SK-N-SH treated with all-trans-retinoic acid at 6 μM for 48 hours (cell line): ENCODE measurements at regions not wholly inside any gene's neighbourhood (a gene's known extent, or its start where the extent isn't known, plus 50 kb on each side); places are given as distances from the start of the nearest gene placed in this dataset.

Source experiments
- ARNTL ChIP-seq: fragments of 450-650 bp; formaldehyde crosslinking; IDR thresholded peaks from 2 replicates; pipeline ENCODE4 v1.5.0; 2020; ENCODE audit warnings: low read depth, mild to moderate bottlenecking, moderate library complexity, borderline replicate concordance
- CREB5 ChIP-seq: fragments of 250-450 bp; sonication (Bioruptor Pico); IDR thresholded peaks from 2 replicates; pipeline ENCODE4 v1.5.1; 2020; ENCODE audit warnings: low read depth, mild to moderate bottlenecking, moderate library complexity
- GLIS3 ChIP-seq: fragments of 250-450 bp; sonication (Bioruptor Pico); IDR thresholded peaks from 2 replicates; pipeline ENCODE4 v1.5.0; 2020; ENCODE audit warnings: mild to moderate bottlenecking, moderate library complexity
- ISL1 ChIP-seq: fragments of 250-450 bp; sonication (Bioruptor Pico); IDR thresholded peaks from 2 replicates; pipeline ENCODE4 v2.1.2; 2022; ENCODE audit warnings: mild to moderate bottlenecking, moderate library complexity
- OSR1 ChIP-seq: fragments of 250-450 bp; sonication (Bioruptor Pico); IDR thresholded peaks from 2 replicates; pipeline ENCODE4 v1.8.0; 2022; ENCODE audit warnings: moderate library complexity, mild to moderate bottlenecking, inconsistent platforms
- PATZ1 ChIP-seq: fragments of 250-450 bp; sonication (Bioruptor Pico); IDR thresholded peaks from 2 replicates; pipeline ENCODE4 v1.8.0; 2020; ENCODE audit warnings: mild to moderate bottlenecking, moderate library complexity, borderline replicate concordance
- PPARA ChIP-seq: fragments of 250-450 bp; sonication (Bioruptor Pico); IDR thresholded peaks from 2 replicates; pipeline ENCODE4 v1.5.0; 2020; ENCODE audit warnings: mild to moderate bottlenecking, borderline replicate concordance
- SNAI2 ChIP-seq: fragments of 250-450 bp; sonication (Bioruptor Pico); IDR thresholded peaks from 2 replicates; pipeline ENCODE4 v1.5.0; 2020; ENCODE audit warnings: mild to moderate bottlenecking, moderate library complexity
- ZC3H10 ChIP-seq: fragments of 250-450 bp; sonication (Bioruptor Pico); IDR thresholded peaks from 2 replicates; pipeline ENCODE4 v1.5.1; 2021; ENCODE audit warnings: mild to moderate bottlenecking, moderate library complexity
- ZFP3 ChIP-seq: fragments of 250-450 bp; sonication (Bioruptor Pico); IDR thresholded peaks from 2 replicates; pipeline ENCODE4 v1.5.0; 2020; ENCODE audit warnings: mild to moderate bottlenecking, moderate library complexity
- ZFP30 ChIP-seq: fragments of 450-650 bp; formaldehyde crosslinking; IDR thresholded peaks from 2 replicates; pipeline ENCODE4 v1.5.0; 2022; ENCODE audit warnings: mild to moderate bottlenecking, moderate library complexity
- ZNF565 ChIP-seq: fragments of 450-650 bp; formaldehyde crosslinking; conservative IDR thresholded peaks from 2 replicates; pipeline ENCODE4 v1.5.0; 2020; ENCODE audit warnings: low read depth, mild to moderate bottlenecking, moderate library complexity
- ZNF70 ChIP-seq: fragments of 450-650 bp; formaldehyde crosslinking; IDR thresholded peaks from 2 replicates; pipeline ENCODE4 v1.5.0; 2020; ENCODE audit warnings: mild to moderate bottlenecking, moderate library complexity

GRCh38 chr9:73231203-73231602 lies 79.5 kb downstream of the ANXA1 start:
- TF ChIP-seq ZFP3 (CRISPR knock-in tag) (no peak), GLIS3 (no peak), ZNF565 (CRISPR knock-in tag) (no peak), OSR1 (CRISPR knock-in tag) (no peak), SNAI2 (no peak), ARNTL (no peak), ZFP30 (CRISPR knock-in tag) (no peak), ZC3H10 (CRISPR knock-in tag) (no peak), CREB5 (CRISPR knock-in tag) (no peak), ZNF70 (CRISPR knock-in tag) (no peak), PATZ1 (CRISPR knock-in tag) (no peak), ISL1 (CRISPR knock-in tag) (no peak), PPARA (CRISPR knock-in tag) (no peak)
